T-helper 1 cell treated with Interleukin-12 subunit alpha and Interleukin-12 subunit beta and Interleukin-4 antibody, amounts not matched to agents 30 μg/mL and 1 μg/mL, for 36 hours (primary cell): ENCODE measurements at regions not wholly inside any gene's neighbourhood (a gene's known extent, or its start where the extent isn't known, plus 50 kb on each side); places are given as distances from the start of the nearest gene placed in this dataset.

ENCODE experiments used
- H3K27ac Mint-ChIP-seq: one replicate; pipeline ENCODE4 v1.8.0; 2021; ENCODE audit warnings: mild to moderate bottlenecking, mixed read lengths
- H3K27me3 Mint-ChIP-seq: one replicate; pipeline ENCODE4 v1.8.0; 2021; ENCODE audit warnings: low read depth, mixed read lengths
- H3K36me3 Mint-ChIP-seq: one replicate; pipeline ENCODE4 v1.8.0; 2021; ENCODE audit warnings: low read depth, mixed read lengths
- H3K4me1 Mint-ChIP-seq: one replicate; pipeline ENCODE4 v1.8.0; 2021; ENCODE audit warnings: low read depth, mixed read lengths
- H3K4me3 Mint-ChIP-seq: one replicate; pipeline ENCODE4 v1.8.0; 2021; ENCODE audit warnings: mild to moderate bottlenecking, moderate library complexity, mixed read lengths
- H3K9me3 Mint-ChIP-seq: one replicate; pipeline ENCODE4 v1.8.0; 2021; ENCODE audit warnings: mixed read lengths

DNA sequence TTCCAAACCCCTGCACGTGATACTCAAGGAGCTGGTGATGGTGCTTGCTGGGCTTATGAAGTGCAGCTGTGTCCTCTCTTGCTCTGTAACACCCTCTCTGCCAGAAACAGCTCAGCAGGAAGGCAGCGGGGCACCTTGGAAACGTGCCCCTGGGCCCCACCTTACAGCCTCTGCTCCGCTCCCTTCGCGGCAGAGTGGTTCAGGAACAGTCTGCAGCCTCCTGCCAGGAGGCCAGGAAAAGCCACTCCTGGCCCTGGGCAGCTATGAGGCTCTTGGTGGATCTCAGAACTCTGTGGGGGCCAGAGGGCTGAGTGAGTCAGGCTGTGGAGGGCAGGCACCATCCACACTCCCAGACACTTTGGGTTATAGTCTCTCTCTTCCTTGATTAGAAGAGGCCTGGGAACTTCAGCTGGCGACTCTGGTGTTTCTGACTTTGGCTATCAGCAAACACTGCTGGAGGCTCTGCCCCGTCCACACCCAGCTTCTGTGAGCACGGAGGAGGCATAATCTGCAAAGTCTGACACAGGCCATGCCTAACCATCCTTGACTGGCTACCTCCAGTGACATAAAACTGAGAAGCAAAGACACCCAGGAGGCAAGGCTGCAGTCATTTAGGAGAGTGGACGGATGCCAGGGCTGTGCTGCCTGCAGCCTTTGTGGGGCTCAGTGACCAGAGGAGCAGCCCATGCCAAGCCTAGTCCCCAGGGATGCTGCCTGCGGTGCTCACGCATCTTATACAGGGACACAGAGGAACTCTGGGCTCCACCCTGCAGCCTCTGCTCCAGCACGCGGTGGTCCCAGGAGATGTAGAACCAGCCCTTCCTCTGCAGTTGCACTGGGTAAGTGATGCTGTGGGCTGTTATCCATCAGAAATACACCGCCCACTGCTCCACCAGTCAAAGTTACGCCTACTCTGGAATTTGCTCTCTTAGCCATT is 65.3 kb downstream of the METRNL start:
- Mint-ChIP-seq H3K36me3 (peaks cover 3% of the 10 kb centered on the region), H3K4me3 (no peak overlapping the region), H3K27me3 (peaks cover 31% of the 10 kb centered on the region), H3K4me1 (peaks cover 26% of the 10 kb centered on the region), H3K9me3 (peaks cover 12% of the 10 kb centered on the region), H3K27ac (no peak overlapping the region)

DNA sequence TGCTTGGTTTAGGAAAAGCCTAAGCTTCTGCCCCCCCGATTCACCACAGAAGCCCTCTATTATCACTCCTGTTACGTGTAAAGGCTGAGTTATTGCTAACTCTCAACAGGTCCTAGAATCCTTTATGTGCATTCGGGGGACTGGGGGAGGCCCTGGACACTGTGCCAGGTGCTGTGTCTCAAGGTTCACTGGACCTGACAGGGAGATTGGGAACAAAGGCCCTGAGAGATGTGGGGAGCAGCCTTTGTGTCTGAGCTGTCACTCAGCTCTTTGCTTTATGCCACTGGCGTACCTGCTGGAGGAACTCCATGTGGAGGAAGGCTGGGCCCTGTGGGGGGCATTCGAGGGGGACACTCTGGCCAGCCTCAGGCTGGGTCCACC is 65.9 kb downstream of the METRNL start:
- peaks cover 12% of the 10 kb centered on the region for H3K9me3 Mint-ChIP-seq
- H3K27ac Mint-ChIP-seq, result no peak overlapping the region
- H3K36me3 Mint-ChIP-seq, result peaks cover 3% of the 10 kb centered on the region
- peaks cover 26% of the 10 kb centered on the region for H3K4me1 Mint-ChIP-seq
- no peak overlapping the region for H3K4me3 Mint-ChIP-seq
- H3K27me3 Mint-ChIP-seq, result peaks cover 29% of the 10 kb centered on the region

DNA sequence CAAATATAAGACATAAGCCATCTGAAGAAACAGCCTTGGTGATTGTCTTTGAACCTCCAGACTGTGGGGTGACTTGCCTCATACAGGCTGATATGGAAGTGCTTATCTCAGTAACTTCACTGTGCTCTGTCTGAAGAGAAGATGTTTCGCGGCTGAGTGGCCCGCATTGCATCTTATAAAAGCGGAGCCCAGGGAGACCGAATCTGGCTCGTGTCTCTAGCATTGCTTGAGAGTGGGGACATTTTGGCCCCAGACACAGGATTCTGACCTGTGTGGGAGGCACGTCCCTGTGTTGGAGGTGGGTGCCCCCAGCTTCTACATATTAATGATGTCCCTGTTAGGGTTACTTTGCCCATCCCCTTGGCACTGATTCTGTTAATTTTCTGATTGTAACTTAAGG is 66.4 kb downstream of the METRNL start:
- H3K9me3 Mint-ChIP-seq, result peaks cover 12% of the 10 kb centered on the region
- H3K27ac Mint-ChIP-seq, result no peak overlapping the region
- H3K4me1 Mint-ChIP-seq, result peaks cover 26% of the 10 kb centered on the region
- H3K36me3 Mint-ChIP-seq, result peaks cover 3% of the 10 kb centered on the region
- H3K4me3 Mint-ChIP-seq, result no peak overlapping the region
- H3K27me3 Mint-ChIP-seq, result peaks cover 24% of the 10 kb centered on the region

DNA sequence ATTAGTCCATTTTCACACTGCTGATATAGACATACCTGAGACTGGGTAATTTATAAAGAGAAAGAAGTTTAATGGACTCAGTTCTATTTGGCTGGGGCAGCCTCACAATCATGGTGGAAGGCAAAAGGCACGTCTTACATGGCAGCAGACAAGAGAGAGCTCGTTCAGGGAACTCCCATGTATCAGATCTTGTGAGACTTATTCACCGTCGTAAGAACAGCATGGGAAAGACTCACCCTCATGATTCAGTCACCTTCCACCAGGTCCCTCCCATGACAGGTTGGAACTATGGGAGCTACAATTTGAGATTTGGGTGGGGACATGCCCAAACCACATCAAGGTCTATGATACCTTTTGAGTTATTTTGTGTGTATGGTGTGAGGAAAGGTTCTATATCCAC is 66.9 kb downstream of the METRNL start:
- H3K4me3 Mint-ChIP-seq, result no peak overlapping the region
- H3K9me3 Mint-ChIP-seq, result peaks cover 12% of the 10 kb centered on the region

DNA sequence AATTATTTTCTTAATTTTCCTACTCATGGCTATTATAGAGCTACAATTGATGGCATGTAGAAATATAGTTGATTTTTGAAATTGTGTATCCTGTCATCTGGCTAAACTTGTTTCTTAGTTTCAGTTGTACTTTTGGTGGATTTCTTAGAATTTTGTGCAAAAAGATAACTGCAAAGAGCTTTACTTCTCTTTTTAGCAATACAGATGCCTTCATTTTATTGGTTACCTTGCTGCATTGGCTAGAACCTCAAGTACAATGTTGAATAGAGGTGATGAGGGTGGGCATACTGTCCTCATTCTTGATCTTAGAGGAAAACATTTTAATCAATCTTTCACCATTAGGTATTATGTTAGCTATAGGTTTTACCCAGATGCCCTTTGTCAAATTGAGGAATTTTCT is 67.9 kb downstream of the METRNL start:
- H3K4me3 Mint-ChIP-seq, result no peak overlapping the region
- H3K4me1 Mint-ChIP-seq, result peaks cover 26% of the 10 kb centered on the region
- H3K27ac Mint-ChIP-seq, result peak overlapping the region; percentile 4
- peaks cover under 1% of the 10 kb centered on the region for H3K36me3 Mint-ChIP-seq
- peaks cover 12% of the 10 kb centered on the region for H3K27me3 Mint-ChIP-seq
- peaks cover 6% of the 10 kb centered on the region for H3K9me3 Mint-ChIP-seq

More for the DNA sequence above, 66.9 kb downstream of the METRNL start:
- H3K4me1 Mint-ChIP-seq, result peaks cover 26% of the 10 kb centered on the region
- no peak overlapping the region for H3K27ac Mint-ChIP-seq
- peaks cover 3% of the 10 kb centered on the region for H3K36me3 Mint-ChIP-seq
- H3K27me3 Mint-ChIP-seq, result peaks cover 21% of the 10 kb centered on the region

DNA sequence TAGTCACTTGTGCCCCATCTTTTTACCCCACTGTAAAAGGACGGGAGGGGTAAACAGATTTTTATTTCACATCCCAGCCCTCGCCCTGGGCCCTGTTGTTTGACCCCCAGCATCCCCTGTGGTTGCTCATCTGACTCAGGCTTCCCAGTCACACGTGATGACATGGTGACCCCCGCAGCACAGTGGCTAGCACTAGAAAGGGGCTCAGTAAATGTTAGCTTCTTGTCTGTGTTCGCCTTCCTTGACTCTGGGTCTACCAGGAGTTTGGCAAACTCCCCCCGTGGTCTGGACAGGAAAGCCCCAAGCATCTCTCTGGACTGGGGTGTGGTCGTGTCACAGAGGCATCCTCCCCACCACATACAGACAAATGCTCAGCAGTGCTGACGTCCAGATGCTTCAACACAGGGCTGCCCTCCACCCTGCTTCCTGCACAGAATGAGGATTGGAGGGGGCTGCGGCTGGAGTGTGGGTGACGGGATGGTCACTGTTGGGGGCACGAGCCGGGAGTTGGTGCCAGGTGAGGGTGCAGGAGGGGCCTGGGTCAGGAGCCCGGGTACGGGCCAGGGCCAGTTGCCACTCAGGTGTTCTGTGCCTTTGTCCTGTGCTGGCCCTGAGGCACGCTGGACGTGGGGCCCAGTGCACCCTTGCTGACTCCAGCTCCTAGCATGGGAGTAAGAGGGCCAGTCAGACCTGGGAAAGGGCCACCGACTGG is 69.1 kb downstream of the METRNL start:
- peaks cover 5% of the 10 kb centered on the region for H3K27me3 Mint-ChIP-seq
- H3K4me1 Mint-ChIP-seq, result peaks cover 26% of the 10 kb centered on the region
- no peaks in the 10 kb centered on the region for H3K9me3 Mint-ChIP-seq
- H3K4me3 Mint-ChIP-seq, result no peak overlapping the region
- no peaks in the 10 kb centered on the region for H3K36me3 Mint-ChIP-seq
- H3K27ac Mint-ChIP-seq, result no peak overlapping the region

DNA sequence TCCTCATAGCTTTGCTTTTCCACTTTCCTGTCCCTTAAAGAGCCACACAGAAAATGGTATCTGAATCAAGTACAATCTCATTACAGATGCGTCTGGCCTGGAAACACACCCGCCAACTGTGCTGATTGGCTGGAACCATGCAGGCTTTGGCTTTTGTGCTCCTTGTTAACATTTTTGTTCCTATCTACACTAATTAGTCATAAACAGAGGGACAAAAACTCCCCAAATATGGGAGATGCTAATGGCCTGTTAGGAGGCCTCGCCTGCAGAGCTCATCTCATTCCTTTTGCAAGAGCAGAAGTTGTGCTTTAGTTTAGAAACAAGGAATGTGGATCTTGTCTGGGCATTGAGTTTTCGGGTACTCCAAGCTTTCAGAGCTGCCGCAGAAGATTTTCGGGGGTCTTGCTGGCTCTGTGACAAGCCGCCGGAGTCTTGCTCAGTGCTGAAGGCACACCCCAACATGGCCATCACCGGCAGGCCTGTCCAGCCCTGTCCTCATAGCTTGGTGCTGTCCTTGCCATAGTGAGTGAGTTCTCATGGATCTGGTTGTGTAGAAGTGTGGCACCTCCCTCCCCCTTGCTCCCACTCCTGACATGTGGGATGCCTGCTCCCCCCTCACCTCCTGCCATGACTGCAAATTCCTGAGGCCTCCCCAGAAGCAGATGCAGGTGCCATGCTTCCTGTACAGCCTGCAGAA is 69.8 kb downstream of the METRNL start:
- no peak overlapping the region for H3K27ac Mint-ChIP-seq
- H3K9me3 Mint-ChIP-seq, result no peaks in the 10 kb centered on the region
- no peak overlapping the region for H3K4me3 Mint-ChIP-seq
- no peaks in the 10 kb centered on the region for H3K36me3 Mint-ChIP-seq
- H3K27me3 Mint-ChIP-seq, result peaks cover 3% of the 10 kb centered on the region
- H3K4me1 Mint-ChIP-seq, result peaks cover 26% of the 10 kb centered on the region

DNA sequence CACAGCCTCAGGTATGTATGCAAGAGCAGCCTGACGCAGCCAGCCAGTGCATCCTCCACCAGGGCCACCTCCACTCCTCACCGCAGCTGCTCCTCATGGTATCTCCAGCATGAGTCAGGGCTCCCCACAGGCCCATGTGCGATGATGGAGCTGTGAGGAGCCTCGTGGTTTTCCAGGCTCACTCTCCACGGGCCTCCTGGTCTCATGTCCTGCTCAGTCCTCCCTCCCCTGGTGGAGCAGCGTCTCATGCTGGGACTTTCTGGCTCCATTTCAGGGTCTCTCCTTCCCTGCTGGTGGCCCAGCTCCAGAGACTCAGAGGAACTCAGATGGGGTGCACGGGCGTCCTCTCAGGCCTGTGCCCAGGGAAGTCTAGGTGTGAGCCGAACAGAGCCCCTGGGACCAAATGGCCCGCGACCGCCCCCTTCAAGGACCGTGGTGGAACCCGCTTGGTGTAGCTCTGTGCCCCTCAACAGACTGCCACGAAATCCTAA is 70.4 kb downstream of the METRNL start:
- H3K9me3 Mint-ChIP-seq, result no peaks in the 10 kb centered on the region
- H3K4me3 Mint-ChIP-seq, result no peak overlapping the region
- no peaks in the 10 kb centered on the region for H3K36me3 Mint-ChIP-seq
- no peaks in the 10 kb centered on the region for H3K27me3 Mint-ChIP-seq
- no peak overlapping the region for H3K27ac Mint-ChIP-seq
- peaks cover 26% of the 10 kb centered on the region for H3K4me1 Mint-ChIP-seq

DNA sequence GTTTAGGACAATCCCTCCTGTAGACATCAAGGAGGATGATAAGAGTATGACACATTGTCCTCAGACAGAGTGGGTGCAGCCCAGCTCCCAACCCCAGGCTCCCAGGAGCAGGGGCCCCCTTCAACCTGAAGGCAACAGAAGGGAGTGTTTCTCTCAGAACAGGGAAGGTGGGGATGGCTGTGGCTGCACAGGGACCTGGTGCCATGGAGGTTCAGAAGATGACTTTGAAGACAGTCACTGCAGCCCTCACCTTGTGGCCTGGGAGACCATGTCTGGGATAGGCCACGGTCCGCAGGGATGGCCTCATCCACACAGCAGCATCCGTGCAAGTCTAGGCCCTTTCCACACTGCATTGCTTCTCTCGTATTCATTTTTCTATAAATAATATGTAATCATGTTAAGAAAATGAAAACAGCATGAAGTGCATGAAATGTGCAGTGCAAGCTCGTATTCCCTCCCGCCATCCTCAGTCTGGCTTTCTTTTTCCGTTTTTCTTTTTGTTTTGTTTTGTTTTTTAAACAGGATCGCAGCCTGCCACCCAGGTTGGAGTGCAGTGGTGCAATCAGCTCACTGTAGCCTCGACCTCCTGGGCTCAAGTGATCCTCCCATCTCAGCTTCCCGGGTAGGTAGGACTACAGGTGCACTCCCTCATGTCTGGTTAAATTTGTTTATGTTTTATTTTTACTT is 71.1 kb downstream of the METRNL start:
- no peak overlapping the region for H3K27ac Mint-ChIP-seq
- H3K4me3 Mint-ChIP-seq, result no peak overlapping the region

DNA sequence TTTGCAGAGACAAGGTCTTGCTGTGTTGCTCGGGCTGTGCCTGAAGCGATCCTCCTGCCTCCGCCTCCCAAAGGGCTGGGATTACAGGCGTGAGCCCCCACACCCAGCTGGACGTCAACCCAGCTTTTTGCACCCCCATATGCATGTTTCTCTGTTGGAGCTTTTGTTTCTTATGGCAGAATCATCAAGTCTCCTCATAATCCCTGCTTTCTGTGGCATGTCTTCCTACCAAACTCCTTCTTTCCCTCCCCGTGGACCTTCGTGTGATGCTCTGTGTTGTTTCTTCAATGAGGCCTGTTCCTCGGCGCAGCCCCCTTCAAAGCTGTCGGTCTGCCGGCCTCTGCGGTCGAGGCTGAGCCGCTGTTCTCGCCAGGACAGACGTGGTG is 71.6 kb downstream of the METRNL start:
- H3K4me3 Mint-ChIP-seq, result no peak overlapping the region

More for the DNA sequence above, 71.1 kb downstream of the METRNL start:
- H3K36me3 Mint-ChIP-seq, result no peaks in the 10 kb centered on the region
- H3K9me3 Mint-ChIP-seq, result no peaks in the 10 kb centered on the region
- H3K27me3 Mint-ChIP-seq, result no peaks in the 10 kb centered on the region
- peaks cover 28% of the 10 kb centered on the region for H3K4me1 Mint-ChIP-seq

DNA sequence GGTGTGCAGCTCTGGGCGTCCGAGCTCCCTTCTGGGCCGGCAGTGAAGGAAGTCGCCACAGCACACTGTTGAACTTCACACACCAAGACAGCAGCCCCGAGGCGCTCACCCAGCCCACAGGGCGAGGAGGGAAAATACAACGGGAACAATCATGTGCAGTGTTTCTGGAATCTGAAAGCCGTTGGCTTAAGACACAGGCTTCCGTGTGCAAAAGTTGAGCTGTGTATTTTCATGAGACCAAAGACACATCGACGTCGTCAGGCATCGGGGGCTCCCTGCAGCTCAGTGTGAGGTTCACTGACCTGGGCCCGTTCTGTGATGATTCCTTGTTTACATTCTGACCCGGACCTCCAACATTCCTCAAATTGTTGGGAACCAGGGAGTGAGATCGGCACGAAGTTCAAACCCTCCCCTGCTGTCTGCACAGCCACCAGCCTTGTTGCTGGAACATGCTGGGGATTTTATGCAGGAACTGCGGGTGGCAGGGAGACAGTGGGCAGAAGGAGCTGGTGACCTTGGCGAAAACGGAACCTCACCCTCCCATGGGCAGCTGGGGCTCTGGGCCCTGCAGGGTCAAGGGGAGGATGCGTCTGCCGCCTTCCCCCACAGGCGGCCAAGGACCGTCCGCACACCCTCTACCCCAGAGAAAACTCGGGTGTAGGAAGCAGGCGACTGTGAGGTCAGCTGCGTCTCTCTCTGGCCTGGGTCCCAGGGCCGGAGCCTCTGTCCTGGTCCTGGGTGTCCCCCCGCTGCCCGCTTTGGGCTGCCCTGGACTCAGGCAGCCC is 72.2 kb downstream of the METRNL start:
- Mint-ChIP-seq H3K9me3 (no peaks in the 10 kb centered on the region), H3K4me1 (peaks cover 29% of the 10 kb centered on the region), H3K27ac (no peak overlapping the region), H3K36me3 (no peaks in the 10 kb centered on the region), H3K4me3 (no peak overlapping the region), H3K27me3 (peaks cover 7% of the 10 kb centered on the region)

More for the DNA sequence above, 71.6 kb downstream of the METRNL start:
- no peak overlapping the region for H3K27ac Mint-ChIP-seq
- H3K36me3 Mint-ChIP-seq, result no peaks in the 10 kb centered on the region
- no peaks in the 10 kb centered on the region for H3K9me3 Mint-ChIP-seq
- H3K4me1 Mint-ChIP-seq, result peaks cover 30% of the 10 kb centered on the region
- H3K27me3 Mint-ChIP-seq, result peaks cover 1% of the 10 kb centered on the region

DNA sequence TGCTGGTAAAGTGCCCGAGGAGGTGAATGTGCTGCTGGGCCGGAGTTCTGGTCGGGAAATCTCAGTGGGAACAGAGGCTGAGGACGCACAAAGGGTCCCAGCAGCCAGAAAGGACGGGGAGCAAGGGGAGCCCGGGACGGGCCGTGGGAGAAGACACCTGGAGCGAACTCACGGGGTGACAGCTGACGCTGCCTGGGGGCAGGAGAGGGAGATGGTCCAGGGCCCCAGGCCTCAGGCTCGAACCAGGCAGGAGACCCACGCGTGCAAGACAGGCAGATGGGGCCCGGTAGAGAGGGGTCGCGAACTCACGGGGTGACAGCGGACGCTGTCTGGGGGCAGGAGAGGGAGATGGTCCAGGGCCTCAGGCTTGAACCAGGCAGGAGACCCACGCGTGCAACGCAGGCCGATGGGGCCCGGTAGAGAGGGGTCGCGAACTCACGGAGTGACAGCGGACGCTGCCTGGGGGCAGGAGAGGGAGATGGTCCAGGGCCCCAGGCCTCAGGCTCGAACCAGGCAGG is 72.9 kb downstream of the METRNL start:
- Mint-ChIP-seq H3K4me3 (no peak overlapping the region), H3K27me3 (peaks cover 8% of the 10 kb centered on the region), H3K4me1 (peaks cover 22% of the 10 kb centered on the region), H3K9me3 (no peaks in the 10 kb centered on the region), H3K27ac (no peak overlapping the region), H3K36me3 (no peaks in the 10 kb centered on the region)
